ENCODE measurements at regions not wholly inside any gene's neighbourhood (a gene's known extent, or its start where the extent isn't known, plus 50 kb on each side); places are given as distances from the start of the nearest gene placed in this dataset.

GRCh38 chr1:5526385-5526750, 465.9 kb downstream of the NPHP4 start (continued):
- no peak for TF ChIP-seq ZNF281 (CRISPR knock-in tag; IDR thresholded peaks at IDR 0.05)

GRCh38 chr1:5525597-5526384, 466.4 kb downstream of the NPHP4 start:
- POLR2A ChIA-PET, result no interaction called here
- DNase-seq (ENCODE audit: low spot score) (no peak), ATAC-seq (no peak)
- Mint-ChIP-seq H3K36me3 (peaks cover 61% of the 10 kb centered on the region), H3K4me3 (no peak overlapping the region), H3K4me1 (no peaks in the 10 kb centered on the region), H3K9me3 (peaks cover 80% of the 10 kb centered on the region), H3K27ac (no peak overlapping the region), H3K27me3 (ENCODE audit: low read depth) (peaks cover 12% of the 10 kb centered on the region)
- no peak for TF ChIP-seq FOXP4 (CRISPR knock-in tag; IDR thresholded peaks at IDR 0.05)
- CTCF ChIA-PET, result interaction anchor here (1.3 kb wide), 1 partner anchor 11 kb away, joined by 8 read pairs; no protein-coding TSS in a partner anchor

GRCh38 chr1:5522531-5523145, 469.6 kb downstream of the NPHP4 start:
- Mint-ChIP-seq H3K27ac (no peak overlapping the region), H3K9me3 (peaks cover 81% of the 10 kb centered on the region), H3K4me3 (no peak overlapping the region), H3K4me1 (no peaks in the 10 kb centered on the region), H3K27me3 (ENCODE audit: low read depth) (peaks cover 3% of the 10 kb centered on the region; the same call in 1 of the 2 replicates), H3K36me3 (peaks cover 65% of the 10 kb centered on the region)
- ATAC-seq (no peak), DNase-seq (ENCODE audit: low spot score) (no peak)
- POLR2A ChIA-PET, result no interaction called here
- CTCF ChIA-PET, result interaction anchor here (1.2 kb wide), 1 partner anchor 8 kb away, joined by 3 read pairs; no protein-coding TSS in a partner anchor
- TF ChIP-seq ZNF532 (CRISPR knock-in tag; IDR thresholded peaks at IDR 0.05; ENCODE audit: borderline replicate concordance) (no peak), JAZF1 (CRISPR knock-in tag; IDR thresholded peaks at IDR 0.05) (no peak), PRDM15 (CRISPR knock-in tag; IDR thresholded peaks at IDR 0.05) (no peak), FOXK1 (CRISPR knock-in tag; IDR thresholded peaks at IDR 0.05) (no peak), AFF4 (CRISPR knock-in tag; IDR thresholded peaks at IDR 0.05; ENCODE audit: borderline replicate concordance) (no peak), ZNF416 (CRISPR knock-in tag; IDR thresholded peaks at IDR 0.05) (no peak), JUN (CRISPR knock-in tag; IDR thresholded peaks at IDR 0.05) (no peak), NFE2L1 (CRISPR knock-in tag; IDR thresholded peaks at IDR 0.05) (no peak), TEAD1 (CRISPR knock-in tag; IDR thresholded peaks at IDR 0.05) (no peak), SMAD4 (CRISPR knock-in tag; IDR thresholded peaks at IDR 0.05) (no peak)

All from WTC11 (cell line).